ENCODE measurements at regions not wholly inside any gene's neighbourhood (a gene's known extent, or its start where the extent isn't known, plus 50 kb on each side); places are given as distances from the start of the nearest gene placed in this dataset.
"Not testable (repeated sequence)": the region's sequence is repeated elsewhere in the genome, so short reads cannot be mapped to it uniquely, and the experiment has no call there.

DNA sequence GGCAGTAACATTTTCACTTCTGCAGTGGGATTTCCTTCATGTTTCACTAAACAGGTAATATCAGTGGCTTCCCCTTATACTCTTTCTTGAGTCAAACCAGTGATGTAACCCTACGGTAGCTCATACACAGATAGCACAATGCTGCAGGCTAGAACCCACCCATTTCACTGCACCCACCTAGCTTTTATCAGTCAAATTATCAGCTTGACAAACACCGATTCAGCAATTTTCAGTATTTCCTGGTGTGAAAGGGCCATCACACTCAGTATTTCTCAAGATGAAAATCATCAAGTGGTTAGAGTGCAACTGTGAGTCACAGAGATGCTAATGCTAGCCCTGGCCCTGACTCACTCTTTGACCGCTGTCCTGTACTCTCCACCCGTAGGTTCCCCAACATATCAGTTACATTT is 242.3 kb upstream of the PTGER4 start:
- H2AFZ ChIP-seq (ENCODE audit: low read length) = no peak overlapping the region
- TF ChIP-seq, protein P1, sequence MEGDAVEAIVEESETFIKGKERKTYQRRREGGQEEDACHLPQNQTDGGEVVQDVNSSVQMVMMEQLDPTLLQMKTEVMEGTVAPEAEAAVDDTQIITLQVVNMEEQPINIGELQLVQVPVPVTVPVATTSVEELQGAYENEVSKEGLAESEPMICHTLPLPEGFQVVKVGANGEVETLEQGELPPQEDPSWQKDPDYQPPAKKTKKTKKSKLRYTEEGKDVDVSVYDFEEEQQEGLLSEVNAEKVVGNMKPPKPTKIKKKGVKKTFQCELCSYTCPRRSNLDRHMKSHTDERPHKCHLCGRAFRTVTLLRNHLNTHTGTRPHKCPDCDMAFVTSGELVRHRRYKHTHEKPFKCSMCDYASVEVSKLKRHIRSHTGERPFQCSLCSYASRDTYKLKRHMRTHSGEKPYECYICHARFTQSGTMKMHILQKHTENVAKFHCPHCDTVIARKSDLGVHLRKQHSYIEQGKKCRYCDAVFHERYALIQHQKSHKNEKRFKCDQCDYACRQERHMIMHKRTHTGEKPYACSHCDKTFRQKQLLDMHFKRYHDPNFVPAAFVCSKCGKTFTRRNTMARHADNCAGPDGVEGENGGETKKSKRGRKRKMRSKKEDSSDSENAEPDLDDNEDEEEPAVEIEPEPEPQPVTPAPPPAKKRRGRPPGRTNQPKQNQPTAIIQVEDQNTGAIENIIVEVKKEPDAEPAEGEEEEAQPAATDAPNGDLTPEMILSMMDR (IDR thresholded peaks at IDR 0.05; ENCODE audit: low read length) = no peak
- TF ChIP-seq EZH2phosphoT487 (IDR thresholded peaks at IDR 0.05; ENCODE audit: low read length) = no peak
- TF ChIP-seq EZH2 (optimal IDR thresholded peaks at IDR 0.05; ENCODE audit: low read depth, low read length) = no peak
- H3K9me2 ChIP-seq (replicated peaks; ENCODE audit: insufficient read depth, low read length) = no peaks in the 10 kb centered on the region
- H3K4me2 ChIP-seq (ENCODE audit: low read depth, low read length) = no peak overlapping the region
- no peaks in the 10 kb centered on the region for H3K79me2 ChIP-seq (ENCODE audit: low read length)
- H3F3A ChIP-seq (ENCODE audit: insufficient read depth, low read length) = no peaks in the 10 kb centered on the region
- H3K4me1 ChIP-seq (ENCODE audit: low read length) = peaks cover 18% of the 10 kb centered on the region
- no peak overlapping the region for H3K4me3 ChIP-seq (ENCODE audit: low read length)
- H3K9ac ChIP-seq (ENCODE audit: low read length) = no peak overlapping the region
- H4K20me1 ChIP-seq (ENCODE audit: insufficient read depth, low read length) = no peaks in the 10 kb centered on the region
- H3K27me3 ChIP-seq (replicated peaks; ENCODE audit: insufficient read depth, low read length) = no peaks in the 10 kb centered on the region
- no peaks in the 10 kb centered on the region for H3K9me3 ChIP-seq (replicated peaks; ENCODE audit: insufficient read depth, low read length)
- no peaks in the 10 kb centered on the region for H3K36me3 ChIP-seq (replicated peaks; ENCODE audit: insufficient read depth, low read length)
- DNase-seq = no peak
- H3K27ac ChIP-seq (ENCODE audit: low read length) = no peak overlapping the region

- H3K4me1 ChIP-seq (ENCODE audit: low read length) = peaks cover 10% of the 10 kb centered on the region
- H3K36me3 ChIP-seq (replicated peaks; ENCODE audit: insufficient read depth, low read length) = no peaks in the 10 kb centered on the region
- no peak overlapping the region for H3K4me3 ChIP-seq (ENCODE audit: low read length)
- H3K9me2 ChIP-seq (replicated peaks; ENCODE audit: insufficient read depth, low read length) = no peaks in the 10 kb centered on the region
- no peaks in the 10 kb centered on the region for H3K27me3 ChIP-seq (replicated peaks; ENCODE audit: insufficient read depth, low read length)
- no peak overlapping the region for H3K27ac ChIP-seq (ENCODE audit: low read length)
- no peaks in the 10 kb centered on the region for H3K9me3 ChIP-seq (replicated peaks; ENCODE audit: insufficient read depth, low read length)
- no peak overlapping the region for H3K9ac ChIP-seq (ENCODE audit: low read length)
- no peaks in the 10 kb centered on the region for H3F3A ChIP-seq (ENCODE audit: insufficient read depth, low read length)
- no peak for DNase-seq
- H3K79me2 ChIP-seq (ENCODE audit: low read length) = no peaks in the 10 kb centered on the region
- no peak overlapping the region for H3K4me2 ChIP-seq (ENCODE audit: low read depth, low read length)
- TF ChIP-seq, protein P1 (IDR thresholded peaks at IDR 0.05; ENCODE audit: low read length) = no peak
- no peak for TF ChIP-seq EZH2 (optimal IDR thresholded peaks at IDR 0.05; ENCODE audit: low read depth, low read length)
- TF ChIP-seq EZH2phosphoT487 (IDR thresholded peaks at IDR 0.05; ENCODE audit: low read length) = no peak
- no peak overlapping the region for H2AFZ ChIP-seq (ENCODE audit: low read length)
- no peaks in the 10 kb centered on the region for H4K20me1 ChIP-seq (ENCODE audit: insufficient read depth, low read length)
Measured at GRCh38 chr5:40436535-40437237, 243.0 kb upstream of the PTGER4 start.

DNA sequence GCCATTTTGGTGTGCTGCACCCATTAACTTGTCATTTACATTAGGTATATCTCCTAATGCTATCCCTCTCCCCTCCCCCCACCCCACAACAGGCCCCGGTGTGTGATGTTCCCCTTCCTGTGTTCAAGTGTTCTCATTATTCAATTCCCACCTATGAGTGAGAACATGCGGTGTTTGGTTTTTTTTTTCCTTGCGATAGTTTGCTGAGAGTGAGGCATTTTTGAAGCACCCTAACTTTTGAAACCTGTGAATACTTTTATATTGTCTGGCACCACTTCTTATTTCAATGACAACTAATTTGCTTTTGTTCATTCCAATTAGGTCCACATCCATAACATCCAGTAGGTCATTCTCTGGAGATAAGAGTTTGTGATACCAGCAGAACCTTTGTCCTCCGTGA is 244.0 kb upstream of the PTGER4 start:
- DNase-seq; H3K9ac ChIP-seq (ENCODE audit: low read length); H3K79me2 ChIP-seq (ENCODE audit: low read length); H2AFZ ChIP-seq (ENCODE audit: low read length); H3K4me2 ChIP-seq (ENCODE audit: low read depth, low read length); H3K9me2 ChIP-seq (replicated peaks; ENCODE audit: insufficient read depth, low read length); H3F3A ChIP-seq (ENCODE audit: insufficient read depth, low read length); H3K4me3 ChIP-seq (ENCODE audit: low read length); H3K27me3 ChIP-seq (replicated peaks; ENCODE audit: insufficient read depth, low read length); H3K27ac ChIP-seq (ENCODE audit: low read length); H3K9me3 ChIP-seq (replicated peaks; ENCODE audit: insufficient read depth, low read length); H3K4me1 ChIP-seq (ENCODE audit: low read length); H4K20me1 ChIP-seq (ENCODE audit: insufficient read depth, low read length); H3K36me3 ChIP-seq (replicated peaks; ENCODE audit: insufficient read depth, low read length): not testable (repeated sequence)

- DNase-seq = no peak
- TF ChIP-seq, protein P1 (IDR thresholded peaks at IDR 0.05; ENCODE audit: low read length) = no peak
- TF ChIP-seq EZH2phosphoT487 (IDR thresholded peaks at IDR 0.05; ENCODE audit: low read length) = no peak
- no peak for TF ChIP-seq EZH2 (optimal IDR thresholded peaks at IDR 0.05; ENCODE audit: low read depth, low read length)
- no peak overlapping the region for H3K4me2 ChIP-seq (ENCODE audit: low read depth, low read length)
- H3K9me2 ChIP-seq (replicated peaks; ENCODE audit: insufficient read depth, low read length) = no peaks in the 10 kb centered on the region
- no peaks in the 10 kb centered on the region for H3K27me3 ChIP-seq (replicated peaks; ENCODE audit: insufficient read depth, low read length)
- H3K9ac ChIP-seq (ENCODE audit: low read length) = no peak overlapping the region
- no peaks in the 10 kb centered on the region for H3K4me1 ChIP-seq (ENCODE audit: low read length)
- H3K9me3 ChIP-seq (replicated peaks; ENCODE audit: insufficient read depth, low read length) = no peaks in the 10 kb centered on the region
- H3K27ac ChIP-seq (ENCODE audit: low read length) = no peak overlapping the region
- H4K20me1 ChIP-seq (ENCODE audit: insufficient read depth, low read length) = no peaks in the 10 kb centered on the region
- H2AFZ ChIP-seq (ENCODE audit: low read length) = no peak overlapping the region
- no peaks in the 10 kb centered on the region for H3F3A ChIP-seq (ENCODE audit: insufficient read depth, low read length)
- H3K4me3 ChIP-seq (ENCODE audit: low read length) = no peak overlapping the region
- no peaks in the 10 kb centered on the region for H3K79me2 ChIP-seq (ENCODE audit: low read length)
- H3K36me3 ChIP-seq (replicated peaks; ENCODE audit: insufficient read depth, low read length) = no peaks in the 10 kb centered on the region
Measured at GRCh38 chr5:40432836-40433235, 246.9 kb upstream of the PTGER4 start.

Data from MM.1S (cell line).